Germinal center (tissue), 1 donor: ENCODE measurements at regions not wholly inside any gene's neighbourhood (a gene's known extent, or its start where the extent isn't known, plus 50 kb on each side); places are given as distances from the start of the nearest gene placed in this dataset.
"Not testable (repeated sequence)": the region's sequence is repeated elsewhere in the genome, so short reads cannot be mapped to it uniquely, and the experiment has no call there.

Experiments
- DNase-seq: peaks from one replicate; pipeline ENCODE4 v3.0.0; 2012; ENCODE audit warnings: mixed read lengths, low spot score

GRCh38 chr3:135636596-135636995 lies 328.9 kb upstream of the PPP2R3A start:
- no peak for DNase-seq

DNA sequence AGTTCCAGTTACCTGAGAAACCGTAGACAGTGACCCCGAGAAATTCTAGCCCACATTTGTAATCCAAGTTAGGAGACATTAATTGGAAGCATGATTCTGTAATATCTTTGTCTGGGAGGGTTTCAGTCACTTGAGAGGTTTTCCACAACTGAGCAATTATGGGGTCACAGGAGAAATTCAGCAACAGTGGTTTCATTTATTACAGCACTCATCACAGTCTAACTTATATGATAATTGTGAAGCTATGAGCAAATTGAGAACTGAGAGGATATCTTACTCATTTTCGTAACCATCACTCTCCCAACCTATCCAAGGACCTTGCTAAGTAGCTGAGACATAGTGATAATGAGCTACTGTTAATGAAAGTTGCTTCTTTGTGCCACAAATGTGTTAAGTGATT lies 328.5 kb upstream of the PPP2R3A start:
- DNase-seq, result no peak

GRCh38 chr3:135641761-135642160 lies 323.8 kb upstream of the PPP2R3A start:
- DNase-seq, result no peak

DNA sequence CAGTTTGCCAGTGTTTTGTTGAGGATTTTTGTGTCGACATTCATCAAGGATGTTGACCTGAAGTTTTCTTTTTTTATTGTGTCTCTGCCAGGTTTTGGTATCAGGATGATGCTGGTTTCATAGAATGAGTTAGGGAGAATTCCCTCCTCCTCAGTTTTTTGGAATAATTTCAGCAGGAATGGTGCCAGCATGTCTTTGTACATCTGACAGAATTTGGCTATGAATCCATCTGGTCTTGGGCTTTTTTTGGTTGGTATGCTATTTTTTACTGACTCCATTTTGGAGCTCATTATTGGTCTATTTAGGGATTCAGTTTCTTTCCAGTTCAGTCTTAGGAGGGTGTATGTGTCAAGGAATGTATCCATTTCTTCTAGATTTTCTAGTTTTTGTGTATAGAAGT lies 320.0 kb upstream of the PPP2R3A start:
- DNase-seq, result no peak

GRCh38 chr3:135646873-135647272 lies 318.7 kb upstream of the PPP2R3A start:
- DNase-seq, result no peak

GRCh38 chr3:135649361-135649760 lies 316.2 kb upstream of the PPP2R3A start:
- DNase-seq, result no peak

- no peak for DNase-seq
These were observed 315.2 kb upstream of the PPP2R3A start for GRCh38 chr3:135650309-135650708.

- DNase-seq, result no peak
These were observed 313.1 kb upstream of the PPP2R3A start for GRCh38 chr3:135652388-135652787.

GRCh38 chr3:135655328-135655727 lies 310.2 kb upstream of the PPP2R3A start:
- no peak for DNase-seq

DNA sequence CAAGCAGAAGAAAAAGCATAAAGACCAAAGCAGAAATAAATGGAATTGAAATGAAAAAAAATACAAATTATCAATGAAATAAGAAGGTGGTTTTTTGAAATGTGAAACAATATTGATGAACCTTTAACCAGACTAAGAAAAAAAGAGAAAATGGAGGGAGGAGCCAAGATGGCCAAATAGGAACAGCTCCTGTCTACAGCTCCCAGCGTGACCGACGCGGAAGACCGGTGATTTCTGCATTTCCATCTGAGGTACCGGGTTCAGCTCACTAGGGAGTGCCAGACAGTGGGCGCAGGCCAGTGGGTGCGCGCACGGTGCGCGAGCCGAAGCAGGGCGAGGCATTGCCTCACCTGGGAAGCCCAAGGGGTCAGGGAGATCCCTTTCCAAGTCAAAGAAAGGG lies 307.1 kb upstream of the PPP2R3A start:
- DNase-seq, result not testable (repeated sequence)

- no peak for DNase-seq
These were observed 298.5 kb upstream of the PPP2R3A start for GRCh38 chr3:135667061-135667460.

GRCh38 chr3:135674508-135674907 lies 291.0 kb upstream of the PPP2R3A start:
- DNase-seq, result no peak

GRCh38 chr3:135678386-135678785 lies 287.1 kb upstream of the PPP2R3A start:
- no peak for DNase-seq

GRCh38 chr3:135688003-135688402 lies 277.5 kb upstream of the PPP2R3A start:
- DNase-seq, result no peak

- no peak for DNase-seq
These were observed 274.9 kb upstream of the PPP2R3A start for GRCh38 chr3:135690664-135691063.

DNA sequence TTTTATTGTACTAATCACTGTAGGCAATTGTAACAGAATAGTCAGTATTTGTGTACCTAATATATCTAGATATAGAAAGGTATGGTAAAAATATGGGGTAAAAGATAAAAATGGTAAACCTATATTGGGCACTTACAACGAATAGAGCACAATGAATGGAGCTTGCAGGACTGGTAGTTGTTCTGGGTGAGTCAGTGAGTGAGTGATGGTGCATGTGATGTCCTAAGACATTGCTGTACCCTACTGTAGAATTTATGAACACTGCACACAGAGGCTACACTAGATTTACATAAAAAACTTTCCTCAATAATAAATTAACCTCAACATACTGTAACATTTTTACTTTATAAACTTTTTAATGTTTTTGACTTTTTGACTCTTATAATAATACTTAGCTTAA lies 274.3 kb upstream of the PPP2R3A start:
- DNase-seq, result no peak

- DNase-seq, result no peak
These were observed 271.4 kb upstream of the PPP2R3A start for GRCh38 chr3:135694142-135694541.

DNA sequence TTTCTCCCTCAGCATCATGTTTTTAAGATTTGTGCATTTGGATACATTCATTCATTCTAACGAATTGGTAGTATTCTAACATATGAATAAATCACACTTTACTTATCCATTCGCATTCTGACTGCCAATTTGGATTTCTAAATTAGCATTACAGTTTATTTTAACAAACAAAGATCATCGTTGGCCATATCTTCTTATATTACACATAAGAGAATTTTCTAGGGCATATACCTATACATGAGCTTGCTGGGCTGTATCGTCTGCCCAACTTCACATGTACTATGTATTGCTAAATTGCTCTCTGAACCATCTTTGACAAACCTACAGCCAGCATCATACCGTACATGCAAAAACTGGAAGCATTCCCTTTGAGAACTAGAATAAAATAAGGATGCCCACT lies 265.8 kb upstream of the PPP2R3A start:
- no peak for DNase-seq

DNA sequence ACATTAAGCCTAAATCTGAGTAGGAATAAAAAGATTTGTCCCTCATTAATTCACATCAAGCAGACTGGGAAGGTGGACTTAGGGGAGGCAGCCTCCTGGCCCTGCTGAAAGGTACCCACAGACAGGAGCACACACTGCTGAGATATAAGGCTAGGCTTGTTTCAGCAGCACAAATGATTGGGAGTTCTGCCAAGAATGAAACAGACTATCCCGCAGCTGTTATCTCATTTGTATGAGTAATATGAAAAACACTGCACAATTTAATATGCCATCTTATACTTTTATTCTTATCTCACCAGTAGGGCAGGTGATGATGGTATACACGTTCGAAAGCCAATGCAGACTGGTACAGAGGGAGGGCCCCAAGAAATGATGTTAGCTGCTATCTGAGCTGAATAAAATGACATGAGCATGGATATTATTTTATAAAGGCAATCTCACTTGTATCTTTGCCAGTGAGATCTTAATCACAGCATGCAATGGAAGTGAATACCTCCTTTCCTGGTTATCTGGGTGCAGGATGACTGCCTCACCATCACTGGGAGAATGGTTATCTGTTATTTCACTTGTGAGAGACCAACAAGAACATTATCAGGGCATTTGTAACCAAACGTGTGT lies 258.7 kb upstream of the PPP2R3A start:
- DNase-seq, result no peak

DNA sequence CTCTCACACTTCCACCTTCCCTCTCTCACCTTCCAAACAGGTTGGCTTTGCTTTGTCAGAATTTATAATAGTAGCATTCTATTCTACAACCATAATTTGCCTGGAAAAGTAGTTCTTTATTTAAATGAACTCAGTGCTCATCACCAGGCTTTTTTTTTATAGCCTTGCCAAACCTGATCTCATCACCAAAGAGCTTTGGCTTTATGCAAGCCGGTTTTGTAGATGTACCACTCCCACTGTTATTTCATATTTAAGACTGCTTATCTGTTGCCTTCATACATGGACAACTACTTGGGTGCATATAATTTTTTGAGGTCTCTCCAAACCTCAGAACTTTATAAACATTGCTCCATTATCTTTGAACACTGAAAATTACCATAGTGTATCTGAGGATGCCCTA lies 246.1 kb upstream of the PPP2R3A start:
- DNase-seq, result no peak

GRCh38 chr3:135728007-135728721 lies 237.4 kb upstream of the PPP2R3A start:
- no peak for DNase-seq

DNA sequence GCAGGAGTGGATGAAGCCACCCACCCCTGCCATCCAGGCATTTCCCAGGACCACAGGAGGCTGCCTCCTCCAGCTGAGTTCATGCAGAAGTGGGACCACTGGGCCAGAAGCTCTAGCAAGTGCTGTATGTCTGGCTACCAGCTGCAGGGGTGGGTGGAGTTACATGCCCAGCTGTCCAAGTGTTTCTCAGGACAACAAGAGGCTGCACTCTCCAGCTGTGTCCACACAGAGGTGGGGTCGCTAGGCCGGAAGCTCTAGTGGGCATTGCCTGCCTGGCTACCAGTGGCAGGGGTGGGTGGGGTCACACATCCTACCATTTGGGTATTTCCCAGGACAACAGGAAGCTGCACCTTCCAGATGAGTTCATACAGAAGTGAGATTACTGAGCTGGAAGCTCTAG lies 234.0 kb upstream of the PPP2R3A start:
- no peak for DNase-seq

- no peak for DNase-seq
These were observed 228.8 kb upstream of the PPP2R3A start for GRCh38 chr3:135736740-135737139.

DNA sequence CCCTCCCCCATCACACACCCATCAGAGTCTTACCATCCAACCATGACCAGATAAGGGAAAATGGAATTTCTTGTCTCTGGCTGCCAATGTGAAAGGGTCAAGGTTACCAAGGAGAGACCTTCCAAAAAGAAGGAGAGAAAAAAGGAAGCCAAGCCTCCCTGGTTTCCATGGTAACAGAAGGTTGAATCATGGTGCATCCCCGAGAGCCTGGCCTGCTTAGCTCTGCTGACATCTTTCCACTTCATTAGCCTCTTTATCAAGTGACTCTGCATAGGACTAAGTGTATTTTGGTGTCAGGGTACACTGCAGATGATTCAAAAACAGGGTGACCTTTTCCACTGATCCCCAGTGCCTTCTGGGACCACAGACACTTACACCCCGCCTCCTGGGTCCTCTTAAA lies 225.7 kb upstream of the PPP2R3A start:
- DNase-seq, result no peak
